ENCODE measurements at regions not wholly inside any gene's neighbourhood (a gene's known extent, or its start where the extent isn't known, plus 50 kb on each side); places are given as distances from the start of the nearest gene placed in this dataset.
A peak's percentile ranks its signal among the peaks of the same experiment; 100 is the strongest.

- no peak for ATAC-seq (ENCODE audit: poor library complexity)
- intact Hi-C loops (cut with DNase I) = no loop called here
- no peak for DNase-seq
Measured at GRCh38 chr2:188820576-188820975, 153.6 kb upstream of the COL3A1 start.

DNA sequence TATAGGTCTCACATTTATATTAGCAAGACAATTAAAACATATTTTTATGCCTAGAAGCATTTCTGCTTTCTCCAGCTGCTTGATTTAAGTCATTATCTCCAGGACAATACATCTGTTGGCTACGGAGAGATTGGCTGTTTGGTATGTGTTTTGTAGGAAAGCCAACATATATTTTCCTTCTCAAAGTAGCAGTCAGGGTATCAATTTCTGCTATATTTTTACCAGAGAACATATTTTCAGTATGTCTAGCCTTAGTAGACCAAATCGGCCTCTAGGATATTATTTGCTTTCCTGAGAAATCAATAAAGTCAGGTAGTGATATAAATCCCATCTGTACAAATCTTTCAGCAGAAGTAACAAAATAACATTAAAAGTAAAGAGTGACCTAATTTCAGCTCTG lies 150.0 kb upstream of the COL3A1 start:
- intact Hi-C loops (cut with DNase I) = no loop called here
- DNase-seq (no peak), ATAC-seq (ENCODE audit: poor library complexity) (no peak)

DNA sequence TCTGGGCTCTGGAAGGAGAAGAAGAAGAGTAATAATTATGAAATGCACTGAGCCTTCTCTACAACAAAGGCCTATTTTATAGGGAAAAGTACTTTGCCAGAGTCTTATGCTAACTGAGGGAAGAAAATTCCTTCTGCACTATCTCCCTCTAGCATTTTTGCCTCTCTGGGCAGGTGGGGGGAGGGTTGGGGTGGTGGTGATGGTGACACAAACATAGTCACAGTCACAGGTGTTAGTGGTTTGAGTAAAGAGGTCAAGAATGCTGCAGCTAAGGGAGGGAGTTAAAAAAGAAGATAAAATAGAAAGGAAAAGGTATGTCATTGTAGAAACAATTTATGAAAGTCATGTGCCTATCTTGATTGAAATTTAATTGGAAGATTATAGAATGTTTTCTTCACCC lies 140.8 kb upstream of the COL3A1 start:
- no peak for DNase-seq
- ATAC-seq (ENCODE audit: poor library complexity) = no peak
- intact Hi-C loops (cut with DNase I) = no loop called here

DNA sequence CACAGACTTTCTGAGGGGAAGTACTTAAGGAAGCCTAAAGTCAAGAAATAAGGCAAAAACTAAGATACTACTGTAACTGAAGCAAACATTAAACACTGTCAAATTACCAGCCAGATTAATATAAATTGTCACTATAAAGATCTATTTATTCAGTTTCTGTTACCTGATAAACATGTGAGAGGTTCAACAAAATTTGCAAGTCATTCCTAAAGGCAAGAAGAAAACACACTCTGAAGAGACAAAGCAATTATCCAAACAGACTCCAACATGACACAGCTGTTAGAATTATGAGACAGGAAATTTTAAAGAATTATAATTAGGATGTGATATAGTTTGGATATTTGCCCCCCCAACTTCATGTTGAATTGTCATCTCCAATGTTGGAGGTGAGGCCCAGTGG lies 140.4 kb upstream of the COL3A1 start:
- DNase-seq (no peak), ATAC-seq (ENCODE audit: poor library complexity) (no peak)
- intact Hi-C loops (cut with DNase I) = no loop called here

GRCh38 chr2:188835006-188835405 lies 139.2 kb upstream of the COL3A1 start:
- intact Hi-C loops (cut with DNase I) = no loop called here
- no peak for ATAC-seq (ENCODE audit: poor library complexity)
- DNase-seq = no peak

DNA sequence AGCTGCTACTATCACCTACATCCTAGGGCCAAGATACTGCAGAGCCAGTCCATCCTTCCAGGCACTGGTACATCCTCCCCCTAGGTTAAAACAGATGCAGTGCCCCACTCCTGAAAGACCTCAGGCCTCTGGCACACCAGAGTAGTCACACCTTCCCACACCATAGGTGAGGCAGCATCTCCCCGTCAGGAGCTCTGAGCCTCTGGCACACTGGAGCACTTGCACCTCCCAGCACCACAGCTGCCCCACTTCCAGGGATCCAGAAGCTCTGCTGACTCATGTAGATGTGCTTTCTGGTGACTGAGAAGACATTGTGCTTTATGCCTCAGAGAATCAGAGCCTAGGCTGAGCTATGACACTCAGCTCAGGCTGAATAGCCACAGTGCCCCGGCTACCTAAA lies 138.4 kb upstream of the COL3A1 start:
- intact Hi-C loops (cut with DNase I) = no loop called here
- no peak for ATAC-seq (ENCODE audit: poor library complexity)

GRCh38 chr2:188845692-188846091 lies 128.5 kb upstream of the COL3A1 start:
- intact Hi-C loops (cut with DNase I) = no loop called here
- no peak for ATAC-seq (ENCODE audit: poor library complexity)

More for the DNA sequence above, 138.4 kb upstream of the COL3A1 start:
- DNase-seq = no peak

DNA sequence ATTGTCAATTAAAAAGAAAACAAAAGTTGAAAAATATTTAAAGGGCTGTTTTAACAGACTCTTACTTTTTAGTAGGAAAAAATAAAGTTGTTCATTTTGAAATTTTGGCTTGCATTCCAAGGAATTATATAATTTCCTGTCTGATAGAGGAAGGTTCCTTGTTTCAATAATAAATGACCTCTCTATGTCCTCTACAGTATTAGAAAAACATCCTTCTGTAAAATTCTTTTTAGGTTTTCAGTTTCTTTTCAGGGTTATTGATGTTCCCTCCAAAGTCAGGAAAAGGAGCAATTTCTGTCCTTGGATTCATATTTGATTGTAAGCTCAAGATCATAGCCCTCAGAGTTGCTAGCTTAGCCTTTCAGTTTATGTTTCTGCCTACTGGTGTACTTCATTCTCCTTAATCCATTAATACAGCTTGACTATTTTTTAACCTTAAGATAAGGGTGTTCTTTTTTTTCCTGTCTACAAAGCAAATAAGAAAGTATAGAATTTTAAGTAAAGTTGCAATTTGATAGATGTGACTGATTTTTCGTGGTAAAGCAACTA lies 125.2 kb upstream of the COL3A1 start:
- intact Hi-C loops (cut with DNase I) = no loop called here
- no peak for ATAC-seq (ENCODE audit: poor library complexity)

More at GRCh38 chr2:188845692-188846091, 128.5 kb upstream of the COL3A1 start:
- DNase-seq = no peak

GRCh38 chr2:188850786-188851185 lies 123.4 kb upstream of the COL3A1 start:
- intact Hi-C loops (cut with DNase I) = no loop called here
- DNase-seq (no peak), ATAC-seq (ENCODE audit: poor library complexity) (no peak)

More for the DNA sequence above, 125.2 kb upstream of the COL3A1 start:
- no peak for DNase-seq

- DNase-seq = no peak
- no peak for ATAC-seq (ENCODE audit: poor library complexity)
- intact Hi-C loops (cut with DNase I) = no loop called here
Measured at GRCh38 chr2:188851311-188851710, 122.9 kb upstream of the COL3A1 start.

DNA sequence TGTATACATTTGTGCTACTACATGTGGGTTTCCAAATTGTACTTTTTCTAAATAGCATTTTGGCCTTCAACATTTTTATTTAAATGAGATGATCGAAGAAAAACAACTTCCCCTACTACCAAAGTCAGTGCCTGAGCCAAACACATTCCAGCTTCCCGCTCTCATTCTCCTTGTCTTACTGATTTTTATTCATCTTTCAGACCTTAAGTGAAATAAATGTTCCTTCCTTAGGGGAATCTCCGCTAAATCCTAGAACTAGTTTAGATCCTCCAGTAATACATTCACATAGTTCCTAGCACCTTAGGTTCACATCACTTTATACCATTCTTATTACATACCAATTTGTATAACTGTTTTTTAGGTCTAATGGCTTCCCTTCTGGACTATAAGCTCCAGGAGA lies 122.3 kb upstream of the COL3A1 start:
- DNase-seq (no peak), ATAC-seq (ENCODE audit: poor library complexity) (no peak)
- intact Hi-C loops (cut with DNase I) = no loop called here

DNA sequence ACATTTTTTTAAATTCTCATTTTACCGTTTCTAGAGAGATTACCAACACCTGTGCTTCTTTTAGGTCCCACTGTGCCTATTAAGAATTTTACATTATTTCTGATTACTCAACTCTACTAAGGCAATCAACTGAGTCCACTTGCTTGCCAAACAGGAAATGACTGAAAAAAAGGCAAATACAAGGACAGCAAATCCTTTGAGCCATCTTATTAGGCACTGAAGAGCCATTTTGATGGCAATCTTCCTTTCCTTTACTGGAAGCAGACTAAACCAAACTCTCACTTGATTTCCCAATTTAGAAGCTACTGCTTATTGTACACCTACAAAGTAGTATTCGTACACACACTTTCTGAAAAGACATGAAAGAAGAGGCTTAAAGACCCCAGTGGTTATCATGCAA lies 121.4 kb upstream of the COL3A1 start:
- intact Hi-C loops (cut with DNase I) = no loop called here
- ATAC-seq (ENCODE audit: poor library complexity) = peak; percentile 49

DNA sequence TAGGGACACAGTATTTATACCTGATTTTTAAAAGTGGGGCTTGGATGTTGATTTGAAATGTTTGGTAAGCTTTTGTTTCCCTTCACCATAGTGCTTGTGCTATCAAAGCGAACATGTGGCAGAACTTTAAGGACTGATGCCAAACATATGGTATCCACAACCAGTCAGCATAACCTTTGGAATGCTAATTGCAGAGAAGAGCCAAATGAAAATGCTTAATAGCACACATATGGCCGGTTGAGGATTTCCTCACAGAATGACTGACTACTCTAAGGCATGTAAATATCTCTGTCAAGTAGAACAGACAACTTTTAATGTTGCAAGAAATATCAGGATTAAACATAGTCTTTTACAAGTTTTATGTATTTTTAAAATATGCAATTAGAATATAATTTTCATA lies 120.9 kb upstream of the COL3A1 start:
- intact Hi-C loops (cut with DNase I) = no loop called here
- DNase-seq (no peak), ATAC-seq (ENCODE audit: poor library complexity) (peak; percentile 15)

More for the DNA sequence above, 121.4 kb upstream of the COL3A1 start:
- DNase-seq = no peak

GRCh38 chr2:188865681-188866080 lies 108.5 kb upstream of the COL3A1 start:
- DNase-seq (no peak), ATAC-seq (ENCODE audit: poor library complexity) (no peak)
- intact Hi-C loops (cut with DNase I) = no loop called here

DNA sequence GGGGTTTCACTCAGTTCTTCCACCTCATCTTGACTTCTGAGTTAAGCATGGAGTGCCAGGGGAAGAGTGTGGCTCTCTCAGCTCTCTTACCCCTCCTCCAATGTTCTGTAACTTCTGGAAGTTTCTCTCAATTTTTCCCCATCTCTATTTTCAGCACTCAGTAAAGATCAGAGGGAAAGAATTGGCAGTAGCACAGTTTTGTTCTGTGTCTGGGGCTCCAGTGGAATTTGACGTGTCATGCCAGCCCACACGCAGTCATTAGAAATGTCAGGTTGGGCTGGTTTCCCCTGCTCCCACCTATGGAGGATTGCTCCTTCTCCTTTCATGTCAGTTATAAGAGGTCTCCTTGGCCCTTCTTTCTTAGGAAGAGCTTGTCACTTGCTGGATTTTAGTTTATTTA lies 104.6 kb upstream of the COL3A1 start:
- ATAC-seq (ENCODE audit: poor library complexity) = no peak
- intact Hi-C loops (cut with DNase I) = no loop called here

DNA sequence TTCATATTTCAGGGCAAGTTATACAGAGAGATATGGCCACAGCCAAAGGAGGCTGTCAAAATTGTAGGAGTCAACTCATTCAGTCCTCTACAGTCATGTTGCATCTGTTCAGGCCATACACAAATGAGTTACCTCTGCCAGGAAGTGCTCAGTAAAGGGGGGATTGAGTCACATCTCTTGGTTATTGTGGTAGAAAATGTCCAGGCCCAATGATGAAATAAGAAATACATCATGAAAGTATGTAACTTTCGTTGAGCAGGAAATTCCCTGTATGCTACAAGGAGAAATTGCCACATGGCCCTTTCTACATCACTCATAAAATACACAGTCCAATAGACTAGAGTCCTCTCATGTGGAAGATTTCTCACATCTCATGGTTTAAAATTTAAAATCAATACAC lies 103.9 kb upstream of the COL3A1 start:
- ATAC-seq (ENCODE audit: poor library complexity) (no peak), DNase-seq (no peak)
- intact Hi-C loops (cut with DNase I) = no loop called here

More for the DNA sequence above, 104.6 kb upstream of the COL3A1 start:
- no peak for DNase-seq

- DNase-seq (no peak), ATAC-seq (ENCODE audit: poor library complexity) (no peak)
- intact Hi-C loops (cut with DNase I) = no loop called here
Measured at GRCh38 chr2:188875104-188875503, 99.1 kb upstream of the COL3A1 start.

DNA sequence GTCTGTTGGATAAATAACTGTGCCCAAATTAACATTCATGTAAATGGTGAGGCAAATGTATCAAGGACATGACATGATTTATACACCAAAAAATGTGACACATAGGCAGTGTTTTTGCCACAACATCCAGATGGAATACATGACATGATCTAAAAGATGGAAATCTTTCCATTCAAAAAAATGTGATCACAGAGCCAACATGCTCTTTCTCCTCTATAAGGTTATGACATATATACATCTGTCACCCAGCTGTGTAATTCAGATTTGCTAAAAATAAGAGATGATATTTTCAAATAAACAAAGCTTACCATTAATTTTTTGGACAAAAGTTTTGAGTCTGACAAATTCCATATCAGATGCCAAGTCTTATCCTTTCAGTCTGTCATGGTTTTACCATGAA lies 95.5 kb upstream of the COL3A1 start:
- ATAC-seq (ENCODE audit: poor library complexity) (no peak), DNase-seq (no peak)
- intact Hi-C loops (cut with DNase I) = no loop called here

GRCh38 chr2:188880740-188881139 lies 93.4 kb upstream of the COL3A1 start:
- DNase-seq = no peak
- ATAC-seq (ENCODE audit: poor library complexity) = no peak
- intact Hi-C loops (cut with DNase I) = no loop called here

- no peak for ATAC-seq (ENCODE audit: poor library complexity)
- DNase-seq = no peak
- intact Hi-C loops (cut with DNase I) = no loop called here
Measured at GRCh38 chr2:188881434-188881833, 92.7 kb upstream of the COL3A1 start.

DNA sequence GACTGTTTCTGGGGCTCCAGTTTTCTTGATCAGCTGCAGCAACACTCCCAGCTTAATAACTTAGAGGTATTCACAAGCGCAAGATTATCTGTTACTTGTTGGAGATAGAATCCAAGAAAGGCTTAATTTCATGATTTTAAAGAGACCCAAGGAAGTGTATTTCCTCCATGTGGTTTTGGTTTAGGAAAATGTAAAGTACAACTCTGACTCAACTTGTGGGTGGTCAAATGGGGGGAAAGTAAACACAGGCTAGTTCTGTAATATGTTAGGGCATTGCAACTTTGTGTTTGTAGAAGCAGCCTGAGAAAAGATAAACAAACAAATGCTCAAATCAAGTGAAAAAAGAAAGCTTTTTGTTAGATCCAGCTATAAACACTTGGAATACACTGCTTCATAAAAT lies 90.1 kb upstream of the COL3A1 start:
- intact Hi-C loops (cut with DNase I) = no loop called here
- no peak for ATAC-seq (ENCODE audit: poor library complexity)
- DNase-seq = no peak

Data from Right ventricle myocardium superior (tissue), 1 donor.